H9 (cell line): ENCODE measurements at regions not wholly inside any gene's neighbourhood (a gene's known extent, or its start where the extent isn't known, plus 50 kb on each side); places are given as distances from the start of the nearest gene placed in this dataset.

Experiments used
- DNase-seq: peaks from one replicate; pipeline ENCODE4 v3.0.0-alpha.2; 2017
- H2AFZ ChIP-seq: one replicate; pipeline ENCODE4 v1.6.1; 2013; ENCODE audit warnings: mild to moderate bottlenecking, low read length, control low read depth, moderate library complexity
- H2AK5ac ChIP-seq: 2 replicates; pipeline ENCODE4 v1.6.1; 2013; ENCODE audit warnings: low read length, control low read depth, mixed read lengths; ENCODE audit not compliant: insufficient read length
- H2BK120ac ChIP-seq: one replicate; pipeline ENCODE4 v1.6.1; 2013; ENCODE audit warnings: low read depth, mild to moderate bottlenecking, low read length, control low read depth, inconsistent platforms; ENCODE audit not compliant: poor library complexity, severe bottlenecking
- H2BK12ac ChIP-seq: 2 replicates; pipeline ENCODE4 v1.6.1; 2013; ENCODE audit warnings: low read length, control low read depth, mixed read lengths, low read depth; ENCODE audit not compliant: insufficient read length
- H2BK15ac ChIP-seq: 2 replicates; pipeline ENCODE4 v1.6.1; 2013; ENCODE audit warnings: low read depth, low read length, control low read depth
- H2BK20ac ChIP-seq: one replicate; pipeline ENCODE4 v1.6.1; 2013; ENCODE audit warnings: low read depth, mild to moderate bottlenecking, low read length, control low read depth, inconsistent platforms; ENCODE audit not compliant: poor library complexity, severe bottlenecking
- H2BK5ac ChIP-seq: 2 replicates; pipeline ENCODE4 v1.6.1; 2013; ENCODE audit warnings: low read length, control low read depth, mixed read lengths; ENCODE audit not compliant: insufficient read length
- H3K14ac ChIP-seq: 2 replicates; pipeline ENCODE4 v1.6.1; 2013; ENCODE audit warnings: low read length, control low read depth; ENCODE audit not compliant: insufficient read depth
- H3K18ac ChIP-seq: 2 replicates; pipeline ENCODE4 v1.6.1; 2013; ENCODE audit warnings: low read depth, mild to moderate bottlenecking, mixed read lengths, low read length, control low read depth; ENCODE audit not compliant: insufficient read length
- H3K23ac ChIP-seq: 2 replicates; pipeline ENCODE4 v1.6.1; 2013; ENCODE audit warnings: low read length, control low read depth, mixed read lengths, low read depth; ENCODE audit not compliant: insufficient read length
- H3K23me2 ChIP-seq: 2 replicates; pipeline ENCODE4 v1.6.1; 2013; ENCODE audit warnings: low read depth, mild to moderate bottlenecking, mixed read lengths, low read length, control low read depth; ENCODE audit not compliant: insufficient read length, poor library complexity, severe bottlenecking
- H3K27ac ChIP-seq: 2 replicates; pipeline ENCODE4 v1.5.1; 2013; ENCODE audit warnings: low read length, control low read depth, mixed read lengths, low read depth; ENCODE audit not compliant: insufficient read length
- H3K27me3 ChIP-seq: 2 replicates; pipeline ENCODE4 v1.6.1; 2013; ENCODE audit warnings: low read length, control low read depth, inconsistent platforms; ENCODE audit not compliant: insufficient read depth
- H3K4ac ChIP-seq: 2 replicates; pipeline ENCODE4 v1.6.1; 2013; ENCODE audit warnings: low read depth, mild to moderate bottlenecking, control low read depth, inconsistent platforms, low read length, moderate library complexity
- H3K4me1 ChIP-seq: 2 replicates; pipeline ENCODE4 v1.6.1; 2013; ENCODE audit warnings: low read length, control low read depth, inconsistent platforms; ENCODE audit not compliant: insufficient read depth
- H3K4me2 ChIP-seq: 2 replicates; pipeline ENCODE4 v1.6.1; 2013; ENCODE audit warnings: low read length, control low read depth, mixed read lengths; ENCODE audit not compliant: insufficient read length, insufficient read depth
- H3K56ac ChIP-seq: 2 replicates; pipeline ENCODE4 v1.6.1; 2013; ENCODE audit warnings: low read depth, mild to moderate bottlenecking, mixed read lengths, low read length, control low read depth; ENCODE audit not compliant: insufficient read length
- H3K79me1 ChIP-seq: 2 replicates; pipeline ENCODE4 v1.6.1; 2013; ENCODE audit warnings: low read depth, mild to moderate bottlenecking, moderate library complexity, low read length, control low read depth, inconsistent platforms; ENCODE audit not compliant: insufficient read depth, poor library complexity, severe bottlenecking
- H3K79me2 ChIP-seq: 2 replicates; pipeline ENCODE4 v1.6.1; 2013; ENCODE audit warnings: low read length, control low read depth, inconsistent platforms; ENCODE audit not compliant: insufficient read depth
- H3K9ac ChIP-seq: 2 replicates; pipeline ENCODE4 v1.6.1; 2013; ENCODE audit warnings: low read length, control low read depth, mixed read lengths; ENCODE audit not compliant: insufficient read length; ENCODE audit errors: extremely low read depth
- H3K9me3 ChIP-seq: one replicate; pipeline ENCODE4 v1.6.1; 2013; ENCODE audit warnings: low read depth, low read length, inconsistent platforms; ENCODE audit not compliant: control insufficient read depth
- H3T11ph ChIP-seq: one replicate; pipeline ENCODE4 v1.6.1; 2013; ENCODE audit warnings: mild to moderate bottlenecking, low read length, control low read depth, inconsistent platforms
- H4K20me1 ChIP-seq: one replicate; pipeline ENCODE4 v1.6.1; 2013; ENCODE audit not compliant: control insufficient read depth, insufficient read length, insufficient read depth
- H4K5ac ChIP-seq: 2 replicates; pipeline ENCODE4 v1.6.1; 2013; ENCODE audit warnings: low read depth, mild to moderate bottlenecking, mixed read lengths, low read length, control low read depth; ENCODE audit not compliant: insufficient read length
- H4K8ac ChIP-seq: replicated peaks from 2 replicates; pipeline ENCODE4 v1.6.1; 2013; ENCODE audit warnings: low read length, control low read depth, mixed read lengths, low read depth; ENCODE audit not compliant: insufficient read length
- H4K91ac ChIP-seq: 2 replicates; pipeline ENCODE4 v1.6.1; 2013; ENCODE audit warnings: low read depth, mild to moderate bottlenecking, moderate library complexity, mixed read lengths, low read length, control low read depth; ENCODE audit not compliant: insufficient read length
- H3K27ac Mint-ChIP-seq, 3 experiments: 2 replicates in 2 of 3; 3 replicates in 1 of 3; pipeline ENCODE4 v1.8.0; 2020 to 2021; ENCODE audit warnings: mixed read lengths in 3 of 3, mild to moderate bottlenecking in 1 of 3, moderate library complexity in 1 of 3
- H3K27me3 Mint-ChIP-seq: 2 replicates; pipeline ENCODE4 v1.8.0; 2021; ENCODE audit warnings: low read depth, mild to moderate bottlenecking, moderate library complexity, mixed read lengths
- H3K36me3 Mint-ChIP-seq, 3 experiments: 2 replicates in 2 of 3; 3 replicates in 1 of 3; pipeline ENCODE4 v1.8.0; 2020 to 2021; ENCODE audit warnings: low read depth in 3 of 3, mixed read lengths in 3 of 3; ENCODE audit not compliant: insufficient read depth in 1 of 3
- H3K4me1 Mint-ChIP-seq, 2 experiments: 2 replicates each; pipeline ENCODE4 v1.8.0; 2020; ENCODE audit warnings: mixed read lengths in 2 of 2
- H3K4me3 Mint-ChIP-seq, 2 experiments: 2 replicates in 1 of 2; 3 replicates in 1 of 2; pipeline ENCODE4 v1.8.0; 2020 to 2021; ENCODE audit warnings: mild to moderate bottlenecking in 2 of 2, mixed read lengths in 2 of 2, moderate library complexity in 1 of 2
- H3K9me3 Mint-ChIP-seq, 2 experiments: 2 replicates in 1 of 2; 3 replicates in 1 of 2; pipeline ENCODE4 v1.8.0; 2020; ENCODE audit warnings: mild to moderate bottlenecking in 2 of 2, mixed read lengths in 2 of 2, moderate library complexity in 1 of 2
- WGBS: extraction: QIAGEN DNeasy Blood & Tissue Kit; methylation state at CpG from one replicate; pipeline ENCODE4 v1.1.7; 2013; ENCODE audit warnings: missing lambda C conversion rate, low lambda C conversion rate, mixed read lengths; ENCODE audit not compliant: insufficient read length; ENCODE audit errors: extremely low coverage; 5-methylcytosine and 5-hydroxymethylcytosine counted together
- TF ChIP-seq, protein P1 (sequence below): fragments of 200-600 bp; sonication (generic); conservative IDR thresholded peaks from 3 replicates; pipeline ENCODE4 v1.8.0; 2021; ENCODE audit warnings: antibody characterized with exemption, mild to moderate bottlenecking

GRCh38 chr1:208362011-208362410 lies 117.8 kb upstream of the PLXNA2 start:
- Histone ChIP-seq H4K91ac (no peak overlapping the region), H3K23me2 (no peaks in the 10 kb centered on the region), H3K18ac (no peak overlapping the region), H3K4me1 (no peaks in the 10 kb centered on the region), H3K9me3 (no peaks in the 10 kb centered on the region), H2AK5ac (no peak overlapping the region), H3K79me1 (no peaks in the 10 kb centered on the region), H3K79me2 (no peaks in the 10 kb centered on the region), H3K9ac (no peak overlapping the region), H4K5ac (no peak overlapping the region), H4K8ac (no peak overlapping the region), H3K56ac (no peak overlapping the region), H3K14ac (no peak overlapping the region), H2AFZ (no peak overlapping the region), H3K27me3 (no peaks in the 10 kb centered on the region), H3K23ac (no peak overlapping the region), H2BK12ac (no peak overlapping the region), H3K27ac (no peak overlapping the region), H3K4me2 (no peak overlapping the region), H4K20me1 (no peaks in the 10 kb centered on the region), H2BK120ac (no peak overlapping the region), H3K4ac (no peak overlapping the region), H2BK15ac (no peak overlapping the region), H3T11ph (no peak overlapping the region), H2BK20ac (no peak overlapping the region), H2BK5ac (no peak overlapping the region)
- no peak for DNase-seq
- peaks cover 0 to under 1% of the 10 kb centered on the region in 2 experiments; a peak in 1 of 4 replicates for H3K4me1 Mint-ChIP-seq
- no CpG with 5 or more reads among the region's 2 CpGs for WGBS
- no peaks in the 10 kb centered on the region for H3K36me3 Mint-ChIP-seq
- no peaks in the 10 kb centered on the region; a peak in 1 of 5 replicates for H3K9me3 Mint-ChIP-seq
- no peak overlapping the region for H3K27ac Mint-ChIP-seq
- peaks cover 2% of the 10 kb centered on the region for H3K27me3 Mint-ChIP-seq
- TF ChIP-seq, protein P1, sequence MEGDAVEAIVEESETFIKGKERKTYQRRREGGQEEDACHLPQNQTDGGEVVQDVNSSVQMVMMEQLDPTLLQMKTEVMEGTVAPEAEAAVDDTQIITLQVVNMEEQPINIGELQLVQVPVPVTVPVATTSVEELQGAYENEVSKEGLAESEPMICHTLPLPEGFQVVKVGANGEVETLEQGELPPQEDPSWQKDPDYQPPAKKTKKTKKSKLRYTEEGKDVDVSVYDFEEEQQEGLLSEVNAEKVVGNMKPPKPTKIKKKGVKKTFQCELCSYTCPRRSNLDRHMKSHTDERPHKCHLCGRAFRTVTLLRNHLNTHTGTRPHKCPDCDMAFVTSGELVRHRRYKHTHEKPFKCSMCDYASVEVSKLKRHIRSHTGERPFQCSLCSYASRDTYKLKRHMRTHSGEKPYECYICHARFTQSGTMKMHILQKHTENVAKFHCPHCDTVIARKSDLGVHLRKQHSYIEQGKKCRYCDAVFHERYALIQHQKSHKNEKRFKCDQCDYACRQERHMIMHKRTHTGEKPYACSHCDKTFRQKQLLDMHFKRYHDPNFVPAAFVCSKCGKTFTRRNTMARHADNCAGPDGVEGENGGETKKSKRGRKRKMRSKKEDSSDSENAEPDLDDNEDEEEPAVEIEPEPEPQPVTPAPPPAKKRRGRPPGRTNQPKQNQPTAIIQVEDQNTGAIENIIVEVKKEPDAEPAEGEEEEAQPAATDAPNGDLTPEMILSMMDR, result no peak
- H3K4me3 Mint-ChIP-seq, result no peak overlapping the region
